Epithelial cell of proximal tubule (primary cell): ENCODE measurements at regions not wholly inside any gene's neighbourhood (a gene's known extent, or its start where the extent isn't known, plus 50 kb on each side); places are given as distances from the start of the nearest gene placed in this dataset.

Experiments used
- DNase-seq: peaks from one replicate; pipeline ENCODE4 v3.0.0-alpha.2; 2011; ENCODE audit warnings: low read depth
- H3K4me3 ChIP-seq: 2 replicates; pipeline ENCODE4 v1.5.1; 2011; ENCODE audit warnings: low read depth, mild to moderate bottlenecking, low read length
- TF ChIP-seq, protein P1 (sequence below): conservative IDR thresholded peaks from 2 replicates; pipeline ENCODE4 v1.5.1; 2012; ENCODE audit warnings: low read depth, mild to moderate bottlenecking, low read length

GRCh38 chr6:4346659-4347333 lies 211.4 kb upstream of the ECI2 start:
- TF ChIP-seq, protein P1, sequence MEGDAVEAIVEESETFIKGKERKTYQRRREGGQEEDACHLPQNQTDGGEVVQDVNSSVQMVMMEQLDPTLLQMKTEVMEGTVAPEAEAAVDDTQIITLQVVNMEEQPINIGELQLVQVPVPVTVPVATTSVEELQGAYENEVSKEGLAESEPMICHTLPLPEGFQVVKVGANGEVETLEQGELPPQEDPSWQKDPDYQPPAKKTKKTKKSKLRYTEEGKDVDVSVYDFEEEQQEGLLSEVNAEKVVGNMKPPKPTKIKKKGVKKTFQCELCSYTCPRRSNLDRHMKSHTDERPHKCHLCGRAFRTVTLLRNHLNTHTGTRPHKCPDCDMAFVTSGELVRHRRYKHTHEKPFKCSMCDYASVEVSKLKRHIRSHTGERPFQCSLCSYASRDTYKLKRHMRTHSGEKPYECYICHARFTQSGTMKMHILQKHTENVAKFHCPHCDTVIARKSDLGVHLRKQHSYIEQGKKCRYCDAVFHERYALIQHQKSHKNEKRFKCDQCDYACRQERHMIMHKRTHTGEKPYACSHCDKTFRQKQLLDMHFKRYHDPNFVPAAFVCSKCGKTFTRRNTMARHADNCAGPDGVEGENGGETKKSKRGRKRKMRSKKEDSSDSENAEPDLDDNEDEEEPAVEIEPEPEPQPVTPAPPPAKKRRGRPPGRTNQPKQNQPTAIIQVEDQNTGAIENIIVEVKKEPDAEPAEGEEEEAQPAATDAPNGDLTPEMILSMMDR, result no peak
- DNase-seq, result no peak
- no peak overlapping the region for H3K4me3 ChIP-seq

DNA sequence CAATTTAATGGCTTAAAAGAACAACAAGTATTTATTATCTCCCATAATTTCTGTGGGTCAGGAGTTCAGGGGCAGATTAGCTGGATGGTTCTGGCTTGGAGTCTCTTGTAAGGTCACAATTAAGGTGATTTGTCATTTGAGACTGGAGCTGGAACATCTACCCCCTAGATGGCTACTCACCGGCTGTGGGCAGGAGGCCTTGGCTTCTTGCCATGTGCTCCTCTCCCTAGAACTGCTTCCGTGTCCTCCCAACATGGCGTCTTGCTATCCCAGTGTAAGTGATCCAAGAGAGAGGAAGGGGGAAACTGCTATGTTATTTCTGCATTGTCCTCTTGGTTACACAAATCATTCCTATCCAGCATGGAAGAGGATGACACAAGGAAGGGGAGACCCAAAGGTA lies 210.2 kb upstream of the ECI2 start:
- no peak for DNase-seq
- H3K4me3 ChIP-seq, result no peak overlapping the region
- TF ChIP-seq, protein P1, result no peak

GRCh38 chr6:4344317-4344899 lies 209.0 kb upstream of the ECI2 start:
- DNase-seq, result no peak
- TF ChIP-seq, protein P1, result no peak
- no peak overlapping the region for H3K4me3 ChIP-seq

DNA sequence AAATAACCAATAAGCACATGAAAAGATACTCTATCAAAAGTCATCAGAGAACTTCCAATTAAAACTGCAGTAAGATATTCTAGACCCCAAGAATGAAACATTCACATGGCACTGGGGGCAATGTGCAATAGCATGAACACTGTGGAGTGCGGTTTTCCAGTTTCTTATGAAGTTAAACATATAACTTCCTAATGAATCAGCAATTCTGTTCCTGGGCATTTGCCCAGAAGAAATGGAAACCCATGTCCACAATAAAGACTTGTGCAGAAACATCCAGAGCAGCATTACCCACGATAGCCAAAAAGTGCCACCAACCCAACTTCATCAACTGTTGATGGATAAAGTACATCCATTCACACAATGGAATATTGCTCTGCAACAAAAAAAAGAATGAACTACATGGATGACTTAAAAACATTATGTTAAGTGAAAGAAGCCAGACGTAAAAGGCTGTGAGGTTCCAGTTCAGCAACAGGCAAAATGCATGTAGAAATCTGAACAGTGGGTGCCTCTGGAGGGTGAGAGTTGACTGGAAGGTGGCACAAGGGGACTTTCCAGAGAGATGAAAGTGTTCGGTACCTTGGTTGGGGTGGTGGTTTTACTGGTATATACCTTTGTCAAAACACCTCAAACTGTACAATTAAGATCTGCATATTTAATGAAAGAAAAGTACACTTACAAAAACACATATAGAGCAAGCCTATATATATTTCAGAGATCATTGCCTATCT lies 207.2 kb upstream of the ECI2 start:
- H3K4me3 ChIP-seq, result no peak overlapping the region
- TF ChIP-seq, protein P1, result no peak
- no peak for DNase-seq

DNA sequence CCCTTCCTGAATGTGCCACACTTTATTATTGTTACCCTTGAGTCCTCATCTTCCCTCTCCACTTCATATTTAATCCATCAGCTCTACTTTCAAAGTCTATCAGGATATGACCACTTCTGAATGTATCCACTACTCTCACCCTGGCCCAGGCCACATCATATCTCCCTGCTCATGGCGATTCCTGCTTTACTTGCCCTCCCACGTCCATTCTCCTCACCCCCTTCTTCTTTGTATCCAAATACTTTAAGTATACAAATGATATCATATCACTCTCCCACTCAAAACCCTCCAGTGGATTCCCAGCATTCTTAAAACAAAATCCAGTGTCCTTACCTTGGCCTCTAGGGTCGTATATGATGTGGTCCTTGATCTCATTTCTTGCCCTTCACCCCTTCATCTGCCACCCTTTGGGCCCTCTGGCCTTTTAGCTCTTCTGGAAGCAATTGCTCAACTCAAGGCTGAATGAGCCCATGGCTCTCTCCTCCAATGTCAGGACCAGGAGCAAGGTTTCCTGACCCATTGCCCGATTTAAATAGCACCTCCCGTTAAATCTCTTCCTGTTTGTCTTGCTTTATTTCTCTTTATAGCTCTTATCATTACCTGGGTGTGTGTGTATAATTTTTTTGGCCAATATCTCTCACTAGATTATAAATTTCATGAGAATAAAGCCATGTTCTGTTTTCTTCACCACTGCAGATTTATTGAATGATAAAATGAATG lies 205.9 kb upstream of the ECI2 start:
- TF ChIP-seq, protein P1, result no peak
- DNase-seq, result no peak
- H3K4me3 ChIP-seq, result no peak overlapping the region

- no peak overlapping the region for H3K4me3 ChIP-seq
- DNase-seq, result no peak
- TF ChIP-seq, protein P1, result no peak
Observed at GRCh38 chr6:4340544-4340943, 205.2 kb upstream of the ECI2 start.
